Lower leg skin (tissue), 3 donors: ENCODE measurements at regions not wholly inside any gene's neighbourhood (a gene's known extent, or its start where the extent isn't known, plus 50 kb on each side); places are given as distances from the start of the nearest gene placed in this dataset.

Source experiments
- CTCF ChIP-seq, 3 donors: fragments of 450-650 bp; IDR thresholded peaks; one replicate each; pipeline ENCODE4 v1.5.1; 2016; ENCODE audit warnings: antibody characterized with exemption in 3 of 3, mild to moderate bottlenecking in 3 of 3, moderate library complexity in 2 of 3
- POLR2A ChIP-seq, 2 donors: fragments of 450-650 bp; IDR thresholded peaks; one replicate each; pipeline ENCODE4 v1.6.1; 2016 to 2017; ENCODE audit warnings: antibody characterized with exemption in 2 of 2, mild to moderate bottlenecking in 1 of 2, moderate library complexity in 1 of 2

- no peak for TF ChIP-seq POLR2A (IDR thresholded peaks at IDR 0.05)
- no peak for TF ChIP-seq CTCF (IDR thresholded peaks at IDR 0.05)
Measured at GRCh38 chr10:50941629-50942028, 56.2 kb upstream of the A1CF start.
